A549 (cell line): ENCODE measurements at regions not wholly inside any gene's neighbourhood (a gene's known extent, or its start where the extent isn't known, plus 50 kb on each side); places are given as distances from the start of the nearest gene placed in this dataset.

Experiments used
- ATAC-seq, 2 experiments: fragments of 200-7000 bp in 1 of 2; fragments of >200 bp in 1 of 2; cut with Nextera tagmentation in 1 of 2; cut with Tn5 transposase in 1 of 2; 3 replicates each; pipeline versions ENCODE4 v1.8.0 to v1.9.1; 2018 to 2020; ENCODE audit warnings: mild to moderate bottlenecking in 1 of 2, moderate library complexity in 1 of 2
- CTCF ChIA-PET: fragments of 300-600 bp; sonication (Branson Sonifier 250); formaldehyde crosslinking; extraction: SDS; loops from one replicate; lab custom pipeline; 2021; ENCODE audit warnings: antibody characterized with exemption, inconsistent platforms; lab: Yijun Ruan, JAX
- POLR2A ChIA-PET: fragments of 350-600 bp; formaldehyde crosslinking; extraction: SDS; loops from one replicate; lab custom pipeline; 2021; ENCODE audit warnings: antibody characterized with exemption, inconsistent platforms; lab: Yijun Ruan, JAX
- DNase-seq, 2 experiments: peaks; one replicate each; pipeline versions ENCODE4 v3.0.0 to v3.0.0-alpha.2; 2011 to 2016; ENCODE audit warnings: low read depth in 1 of 2, low spot score in 1 of 2
- FAIRE-seq: peaks from 2 replicates; lab custom pipeline; 2011; peaks lifted over from hg19 to GRCh38; lab: Jason Lieb, UNC
- H3K27ac ChIP-seq, 2 experiments: fragments of >200 bp; sonication (Bioruptor Twin); formaldehyde crosslinking; 3 replicates each; pipeline ENCODE4 v1.5.1; 2016 to 2017
- H3K4me1 ChIP-seq: fragments of >200 bp; sonication (Bioruptor Twin); formaldehyde crosslinking; 3 replicates; pipeline ENCODE4 v1.6.1; 2016
- H3K4me2 ChIP-seq: fragments of >200 bp; sonication (Bioruptor Twin); formaldehyde crosslinking; 3 replicates; pipeline ENCODE4 v1.6.1; 2016
- H3K4me3 ChIP-seq: fragments of >200 bp; sonication (Bioruptor Twin); formaldehyde crosslinking; 3 replicates; pipeline ENCODE4 v1.5.1; 2016
- H3K9me3 ChIP-seq: fragments of >200 bp; sonication (Bioruptor Twin); formaldehyde crosslinking; 3 replicates; pipeline ENCODE4 v1.6.1; 2016
- BCL3 ChIP-seq: fragments of >200 bp; sonication (Bioruptor Twin); formaldehyde crosslinking; IDR thresholded peaks from 3 replicates; pipeline ENCODE4 v1.6.1; 2016
- CBX2 ChIP-seq: fragments of 200-600 bp; sonication (generic); IDR thresholded peaks from 2 replicates; pipeline ENCODE4 v1.6.1; 2016; ENCODE audit warnings: low read depth, mild to moderate bottlenecking, borderline replicate concordance
- FOSB ChIP-seq: fragments of 250-450 bp; sonication (Bioruptor Pico); IDR thresholded peaks from 2 replicates; pipeline ENCODE4 v1.5.0; 2020; ENCODE audit warnings: mild to moderate bottlenecking, moderate library complexity
- FOXS1 ChIP-seq: fragments of 250-450 bp; sonication (Bioruptor Pico); IDR thresholded peaks from 2 replicates; pipeline ENCODE4 v1.5.0; 2020; ENCODE audit warnings: mild to moderate bottlenecking, moderate library complexity
- HDAC2 ChIP-seq: fragments of 200-600 bp; sonication (generic); IDR thresholded peaks from 2 replicates; pipeline ENCODE4 v1.6.1; 2016
- HEYL ChIP-seq: fragments of 250-450 bp; sonication (Bioruptor Pico); IDR thresholded peaks from 2 replicates; pipeline ENCODE4 v1.8.0; 2021; ENCODE audit warnings: mild to moderate bottlenecking, moderate library complexity
- JUN ChIP-seq, 2 experiments: fragments of >200 bp; sonication (Bioruptor Twin); formaldehyde crosslinking; IDR thresholded peaks; 2 replicates in 1 of 2; 3 replicates in 1 of 2; pipeline ENCODE4 v1.6.1; 2016 to 2017
- KDM5A ChIP-seq: fragments of 200-600 bp; sonication (generic); IDR thresholded peaks from 2 replicates; pipeline ENCODE4 v1.6.1; 2016; ENCODE audit warnings: antibody characterized with exemption, mild to moderate bottlenecking
- MAFK ChIP-seq: fragments of 450-650 bp; IDR thresholded peaks from 2 replicates; pipeline ENCODE4 v1.6.1; 2014; ENCODE audit not compliant: partially characterized antibody
- MAX ChIP-seq: IDR thresholded peaks from 2 replicates; pipeline ENCODE4 v1.6.1; 2012
- NFE2L2 ChIP-seq: fragments of 150-350 bp; conservative IDR thresholded peaks from 2 replicates; pipeline ENCODE4 v1.6.1; 2014; ENCODE audit warnings: low read length
- POLR2A ChIP-seq: IDR thresholded peaks from 2 replicates; pipeline ENCODE4 v1.6.1; 2012; ENCODE audit warnings: mild to moderate bottlenecking, low read length
- RARB ChIP-seq: fragments of 250-450 bp; sonication (Bioruptor Pico); IDR thresholded peaks from 2 replicates; pipeline ENCODE4 v1.8.0; 2021; ENCODE audit warnings: mild to moderate bottlenecking, moderate library complexity
- REST ChIP-seq: fragments of 200-600 bp; sonication (generic); IDR thresholded peaks from 2 replicates; pipeline ENCODE4 v1.6.1; 2016; ENCODE audit warnings: antibody characterized with exemption, mild to moderate bottlenecking, moderate library complexity
- RFX5 ChIP-seq: fragments of 450-650 bp; IDR thresholded peaks from 2 replicates; pipeline ENCODE4 v1.7.1; 2014; ENCODE audit warnings: antibody characterized with exemption, mild to moderate bottlenecking, moderate library complexity
- SMC3 ChIP-seq: fragments of >200 bp; sonication (Bioruptor Twin); formaldehyde crosslinking; IDR thresholded peaks from 3 replicates; pipeline ENCODE4 v1.6.1; 2018; ENCODE audit warnings: inconsistent platforms
- TP53 ChIP-seq: fragments of 250-450 bp; sonication (Bioruptor Pico); IDR thresholded peaks from 2 replicates; pipeline ENCODE4 v1.5.0; 2021; ENCODE audit warnings: mild to moderate bottlenecking, moderate library complexity
- USF2 ChIP-seq: fragments of 450-650 bp; IDR thresholded peaks from 2 replicates; pipeline ENCODE4 v1.6.1; 2014; ENCODE audit warnings: antibody characterized with exemption
- WGBS: methylation state at CpG from one replicate; pipeline ENCODE4 v1.1.6; 2017; ENCODE audit errors: missing lambda C conversion rate; 5-methylcytosine and 5-hydroxymethylcytosine counted together

- TF ChIP-seq BCL3 (no peak), NFE2L2 (no peak), JUN (IDR thresholded peaks at IDR 0.05) (no peak), MAFK (no peak), FOXS1 (CRISPR knock-in tag) (no peak), FOSB (no peak), USF2 (no peak), CBX2 (no peak)
- TF ChIP-seq, all 56 proteins: peak for 0
Measured at GRCh38 chr9:113741886-113742854, 133.9 kb upstream of the ZNF618 start (continued).

GRCh38 chr9:113742878-113743277, 133.2 kb upstream of the ZNF618 start:
- ChIA-PET POLR2A (no interaction called here), CTCF (no interaction called here)
- DNase-seq (no peak), ATAC-seq (no peak), FAIRE-seq (no peak)
- TF ChIP-seq SMC3 = no peak
- 0 out of 2 replicates have a peak, but pooled peaks have one; percentile 16 for TF ChIP-seq MAX
- Histone ChIP-seq H3K4me3 (no peak overlapping the region), H3K27ac (no peak overlapping the region), H3K4me2 (no peak overlapping the region), H3K4me1 (peaks cover 6% of the 10 kb centered on the region; the same call in 1 of the 3 replicates), H3K9me3 (peaks cover 4% of the 10 kb centered on the region; the same call in 2 of the 3 replicates)
- 76% methylated on average over 6 of the region's 6 CpGs for WGBS

GRCh38 chr9:113746486-113746885, 129.6 kb upstream of the ZNF618 start:
- Histone ChIP-seq H3K27ac (no peak overlapping the region), H3K9me3 (peaks cover 12% of the 10 kb centered on the region), H3K4me3 (no peak overlapping the region), H3K4me2 (no peak overlapping the region), H3K4me1 (no peaks in the 10 kb centered on the region)
- FAIRE-seq = no peak
- ChIA-PET POLR2A (no interaction called here), CTCF (interaction anchor here (1.4 kb wide), 1 partner anchor 64 kb away, joined by 4 read pairs; no protein-coding TSS in a partner anchor)
- no peak for TF ChIP-seq TP53
- TF ChIP-seq HEYL (CRISPR knock-in tag) = no peak
- no peak for TF ChIP-seq HDAC2
- no peak for TF ChIP-seq RARB (CRISPR knock-in tag)
- TF ChIP-seq RFX5 = no peak
- no peak for TF ChIP-seq KDM5A
- no peak for TF ChIP-seq BCL3
- TF ChIP-seq POLR2A = no peak
- TF ChIP-seq REST = no peak
- no peak for ATAC-seq
- no peak for DNase-seq
- 27% methylated on average over 4 of the region's 4 CpGs for WGBS
